GM21529 (cell line): ENCODE measurements at regions not wholly inside any gene's neighbourhood (a gene's known extent, or its start where the extent isn't known, plus 50 kb on each side); places are given as distances from the start of the nearest gene placed in this dataset.

Experiments
- ATAC-seq: cut with Tn5 transposase; IDR thresholded peaks from one replicate; pipeline ENCODE4 v1.9.1; 2021; ENCODE audit not compliant: unreplicated experiment

- ATAC-seq = no peak
Measured at GRCh38 chr1:39085174-39085573, 59.0 kb downstream of the NDUFS5 start.

- no peak for ATAC-seq
Measured at GRCh38 chr1:39086386-39086785, 60.2 kb downstream of the NDUFS5 start.

GRCh38 chr1:39086865-39087409 lies 60.8 kb downstream of the NDUFS5 start:
- ATAC-seq = no peak

GRCh38 chr1:39087435-39087834 lies 61.3 kb downstream of the NDUFS5 start:
- no peak for ATAC-seq

- no peak for ATAC-seq
Measured at GRCh38 chr1:39088658-39089057, 62.5 kb downstream of the NDUFS5 start.

- no peak for ATAC-seq
Measured at GRCh38 chr1:39089931-39090521, 63.9 kb downstream of the NDUFS5 start.

GRCh38 chr1:39090757-39091380 lies 64.7 kb downstream of the NDUFS5 start:
- no peak for ATAC-seq

GRCh38 chr1:39091845-39092645 lies 65.9 kb downstream of the NDUFS5 start:
- ATAC-seq = no peak

GRCh38 chr1:39094685-39095084 lies 68.5 kb downstream of the NDUFS5 start:
- no peak for ATAC-seq

- no peak for ATAC-seq
Measured at GRCh38 chr1:39098546-39099250, 72.5 kb downstream of the NDUFS5 start.

GRCh38 chr1:39102537-39103327 lies 76.6 kb downstream of the NDUFS5 start:
- ATAC-seq = peak; percentile 46

GRCh38 chr1:39103328-39104157 lies 77.4 kb downstream of the NDUFS5 start:
- no peak for ATAC-seq

- no peak for ATAC-seq
Measured at GRCh38 chr1:39104158-39105060, 78.3 kb downstream of the NDUFS5 start.

- ATAC-seq = no peak
Measured at GRCh38 chr1:39105061-39105840, 79.1 kb downstream of the NDUFS5 start.

GRCh38 chr1:39105841-39106765 lies 80.0 kb downstream of the NDUFS5 start:
- ATAC-seq = no peak

GRCh38 chr1:39106801-39107327 lies 80.7 kb downstream of the NDUFS5 start:
- no peak for ATAC-seq
